Gastroesophageal sphincter (tissue), 2 donors: ENCODE measurements at regions not wholly inside any gene's neighbourhood (a gene's known extent, or its start where the extent isn't known, plus 50 kb on each side); places are given as distances from the start of the nearest gene placed in this dataset.
"Not testable (repeated sequence)": the region's sequence is repeated elsewhere in the genome, so short reads cannot be mapped to it uniquely, and the experiment has no call there.

Experiments
- EP300 ChIP-seq: sonication (generic); formaldehyde crosslinking; IDR thresholded peaks from one replicate; pipeline ENCODE4 v1.6.1; 2017; ENCODE audit warnings: antibody characterized with exemption, mild to moderate bottlenecking
- POLR2A ChIP-seq, 2 donors: fragments of 450-650 bp; IDR thresholded peaks; one replicate each; pipeline ENCODE4 v1.6.1; 2017; ENCODE audit warnings: antibody characterized with exemption in 2 of 2, mild to moderate bottlenecking in 2 of 2, moderate library complexity in 1 of 2

GRCh38 chr2:222368280-222368679, 56.1 kb upstream of the SGPP2 start:
- TF ChIP-seq POLR2A (IDR thresholded peaks at IDR 0.05); EP300: not testable (repeated sequence)
